ENCODE measurements at regions not wholly inside any gene's neighbourhood (a gene's known extent, or its start where the extent isn't known, plus 50 kb on each side); places are given as distances from the start of the nearest gene placed in this dataset.
A peak's percentile ranks its signal among the peaks of the same experiment; 100 is the strongest.
"Not testable (repeated sequence)": the region's sequence is repeated elsewhere in the genome, so short reads cannot be mapped to it uniquely, and the experiment has no call there.

DNA sequence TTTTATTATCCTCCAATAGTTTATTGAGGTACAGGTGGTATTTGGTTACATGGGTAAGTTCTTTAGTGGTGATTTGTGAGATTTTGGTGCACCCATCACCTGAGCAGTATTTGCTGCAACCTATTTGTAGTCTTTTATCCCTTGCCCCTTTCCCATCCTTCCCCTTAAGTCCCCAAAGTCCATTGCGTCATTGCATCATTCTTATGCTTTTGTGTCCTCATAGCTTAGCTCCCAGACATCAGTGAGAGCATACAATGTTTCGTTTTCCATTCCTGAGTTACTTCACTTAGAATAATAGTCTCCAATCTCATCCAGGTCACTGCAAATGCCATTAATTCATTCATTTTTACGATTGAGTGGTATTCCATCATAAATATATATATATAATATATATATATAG lies 229.9 kb upstream of the TFPI start:
- not testable (repeated sequence) for DNase-seq

DNA sequence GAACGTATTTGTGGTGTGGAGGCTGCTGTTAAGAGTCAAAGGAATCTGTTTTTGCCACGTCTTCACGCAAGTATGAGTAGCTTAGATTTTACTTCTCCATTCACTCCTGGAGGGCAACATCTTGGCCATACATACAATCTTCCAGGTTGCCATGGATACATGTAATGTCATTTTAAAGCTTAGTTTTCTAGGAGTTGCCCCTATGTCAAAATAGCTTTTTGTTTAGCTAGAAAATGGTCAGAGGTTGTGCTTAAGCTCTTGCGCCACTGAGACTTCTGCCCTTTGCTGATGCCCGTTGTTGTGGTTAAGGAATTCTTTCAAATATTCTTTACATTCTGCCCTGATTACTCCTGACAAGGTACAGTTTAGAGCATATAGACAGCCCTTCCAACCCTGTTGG lies 245.4 kb upstream of the TFPI start:
- no peak for DNase-seq

DNA sequence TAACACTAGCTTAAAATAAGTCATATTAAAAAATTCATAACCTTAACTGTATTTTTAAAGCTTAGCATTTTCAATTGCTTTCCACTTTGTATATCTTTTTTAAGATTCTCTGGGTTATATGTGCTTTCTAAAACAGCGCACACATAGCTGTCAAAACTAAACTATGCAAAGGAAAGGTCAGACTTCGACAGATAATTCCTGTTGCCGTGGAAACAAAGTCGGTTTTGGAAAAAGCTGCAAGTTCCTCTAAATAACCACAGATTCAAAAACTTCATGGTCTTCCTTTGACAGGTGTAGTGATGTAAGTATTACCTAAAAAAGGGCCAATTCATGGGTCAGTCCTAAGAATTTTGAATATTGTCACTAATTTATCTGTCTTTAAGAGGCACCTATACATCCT lies 249.6 kb upstream of the TFPI start:
- DNase-seq = no peak

DNA sequence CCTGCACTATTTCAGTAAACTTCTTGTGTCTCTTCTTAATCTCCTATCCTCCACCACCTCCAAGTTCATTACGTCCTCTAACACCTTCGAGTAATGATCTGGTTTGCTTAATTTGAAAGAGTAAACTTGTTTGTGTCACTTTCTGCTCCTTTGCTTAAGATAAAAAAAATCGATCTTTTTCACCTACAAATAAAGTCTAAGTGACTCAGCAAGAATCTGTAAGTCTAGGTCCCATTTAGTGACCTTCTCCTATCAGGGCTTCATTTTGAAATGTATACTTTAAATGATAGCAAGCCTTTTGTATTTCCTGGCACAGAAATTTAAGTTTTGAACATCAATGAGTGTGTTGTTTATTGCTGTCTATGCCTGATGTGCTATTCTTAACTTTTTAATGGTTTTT lies 260.9 kb upstream of the TFPI start:
- DNase-seq = no peak

DNA sequence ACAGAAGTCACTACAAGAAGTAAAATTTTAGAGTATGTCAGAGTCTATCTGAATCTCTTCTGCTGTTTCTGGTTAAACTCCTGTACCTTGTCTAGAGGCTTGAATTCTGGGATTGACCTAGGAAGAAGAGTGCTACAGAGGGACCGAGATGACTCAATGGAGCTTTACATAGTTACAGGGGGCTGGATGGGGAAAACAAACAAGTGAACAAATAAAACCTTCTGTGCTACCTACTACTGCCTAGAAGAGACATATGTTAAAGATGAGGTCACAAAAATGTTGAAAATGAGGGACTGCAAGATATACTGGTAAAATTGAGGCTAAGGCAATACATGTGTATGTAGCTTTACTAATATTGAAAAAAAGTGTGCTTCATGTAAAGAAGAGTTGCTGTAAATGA lies 265.4 kb upstream of the TFPI start:
- DNase-seq = no peak

DNA sequence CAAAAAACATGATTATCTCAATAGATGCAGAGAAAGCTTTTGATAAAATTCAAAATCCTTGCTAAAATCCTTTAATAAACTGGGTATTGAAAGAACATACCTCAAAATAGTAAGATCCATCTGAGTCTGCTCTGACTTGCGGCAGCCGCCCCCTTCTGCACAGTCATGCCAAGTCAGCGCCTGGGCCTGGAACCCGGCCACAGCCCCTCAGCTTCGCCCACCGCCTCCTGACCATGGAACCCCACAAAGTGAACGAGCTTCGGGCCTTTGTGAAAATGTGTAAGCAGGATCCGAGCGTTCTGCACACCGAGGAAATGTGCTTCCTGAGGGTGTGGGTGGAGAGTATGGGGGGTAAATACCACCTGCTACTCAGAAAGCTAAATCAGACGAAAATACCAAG lies 270.9 kb upstream of the TFPI start:
- DNase-seq = no peak

DNA sequence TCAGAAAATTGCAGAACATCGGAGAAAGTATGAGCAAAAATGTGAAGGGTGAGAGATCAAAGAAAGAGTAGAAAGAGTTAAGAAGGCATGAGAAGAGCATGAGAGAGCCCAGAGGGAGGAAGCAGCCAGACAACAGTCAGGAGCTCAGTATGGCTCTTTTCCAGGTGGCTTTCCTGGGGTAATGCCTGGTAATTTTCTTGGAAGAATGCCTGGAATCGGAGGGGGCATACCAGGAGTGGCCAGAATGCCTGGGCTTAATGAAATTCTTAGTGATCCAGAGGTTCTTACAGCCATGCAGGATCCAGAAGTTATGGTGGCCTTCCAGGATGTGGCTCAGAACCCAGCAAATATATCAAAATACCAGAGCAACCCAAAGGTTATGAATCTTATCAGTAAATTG lies 271.8 kb upstream of the TFPI start:
- DNase-seq = no peak

DNA sequence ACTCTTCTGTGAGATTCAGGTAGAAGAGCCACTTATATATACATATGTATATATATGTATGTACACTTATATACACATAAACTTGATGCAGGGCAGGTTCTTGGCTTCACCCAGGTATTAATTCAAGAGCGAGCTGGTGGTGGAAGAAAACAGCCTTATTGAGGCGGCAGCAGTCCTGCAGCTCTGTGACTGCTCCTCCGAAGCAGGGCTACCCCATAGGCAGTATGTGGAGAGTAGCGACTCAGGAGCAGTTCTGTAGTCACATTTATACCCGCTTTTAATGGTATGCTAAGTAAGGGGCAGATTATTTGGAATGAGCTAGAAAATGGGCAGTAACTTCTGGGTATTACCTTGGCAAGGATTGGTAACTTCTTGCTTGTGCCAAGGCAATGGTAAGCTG lies 280.6 kb upstream of the TFPI start:
- no peak for DNase-seq

DNA sequence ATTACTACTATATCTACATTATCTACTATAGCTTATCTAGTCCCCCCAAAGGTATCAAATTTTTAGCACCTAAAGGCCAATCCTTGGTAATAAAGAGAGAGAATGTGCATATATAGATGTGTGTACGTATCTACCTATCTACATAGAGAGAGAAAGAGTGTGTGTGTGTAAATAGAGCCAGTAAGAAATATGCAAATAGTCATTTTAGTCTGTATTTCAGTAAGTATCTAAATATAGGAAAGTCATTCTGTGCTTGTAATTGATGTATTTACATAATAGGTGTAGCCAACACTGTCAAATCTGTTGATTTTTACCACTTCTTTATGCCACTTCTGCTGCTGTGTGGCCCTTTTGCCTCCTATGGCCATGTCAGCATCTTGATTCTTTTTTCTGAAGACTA lies 284.5 kb upstream of the TFPI start:
- no peak for DNase-seq

DNA sequence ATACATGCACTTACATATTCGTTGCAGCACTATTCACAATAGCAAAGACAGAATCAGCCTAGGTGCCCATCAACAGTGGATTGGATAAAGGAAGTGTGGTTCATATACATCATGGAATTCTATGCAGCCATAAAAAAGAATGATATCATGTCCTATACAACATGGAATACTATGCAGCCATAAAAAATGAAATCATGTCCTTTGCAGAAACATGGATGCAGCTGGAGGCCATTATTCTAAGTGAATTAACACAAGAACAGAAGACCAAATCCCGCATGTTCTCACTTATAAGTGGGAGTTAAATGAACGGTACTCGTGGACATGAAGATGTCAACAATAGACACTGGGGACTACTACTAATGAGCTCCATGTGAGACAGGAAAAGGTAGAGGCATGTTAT lies 288.1 kb upstream of the TFPI start:
- DNase-seq = no peak

DNA sequence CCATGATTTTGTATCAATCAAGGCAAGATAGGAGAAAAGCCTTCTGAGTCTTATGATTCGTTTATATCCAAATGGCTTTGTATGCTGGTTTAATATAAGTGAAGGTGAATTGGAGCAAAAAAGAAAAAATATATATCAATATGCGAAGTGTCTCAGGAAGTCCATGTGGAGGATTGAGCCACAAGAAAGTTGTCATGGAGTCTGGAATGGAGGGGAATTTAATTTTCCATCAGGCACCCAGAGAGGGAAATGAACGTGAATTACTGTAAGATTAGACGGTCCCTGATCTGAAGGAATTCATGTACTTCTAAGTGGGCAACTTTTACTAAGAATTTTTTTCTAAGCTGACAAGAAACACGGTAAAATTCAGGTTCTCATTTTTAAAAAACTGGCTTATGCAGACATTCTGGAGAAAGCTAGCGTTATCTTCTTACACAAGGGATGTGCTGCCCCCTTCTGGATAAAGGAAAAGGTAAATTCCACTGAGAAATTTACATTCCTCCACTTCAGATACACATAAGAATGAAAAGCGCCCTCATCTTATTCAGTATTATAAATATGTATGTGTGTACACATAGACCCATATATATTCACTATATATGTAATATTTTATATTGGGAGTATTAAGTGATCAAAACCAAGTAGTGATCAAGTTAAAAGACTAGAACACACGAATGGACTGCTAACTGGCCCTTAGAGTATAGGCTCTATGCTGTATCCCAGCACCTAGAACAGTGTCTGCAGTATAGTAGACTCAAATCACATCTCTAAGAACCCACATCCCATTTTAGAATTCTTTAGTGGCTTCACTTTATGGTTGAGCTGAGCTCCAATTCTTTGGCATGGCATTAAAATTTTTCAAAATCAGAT lies 289.0 kb upstream of the TFPI start:
- DNase-seq = peak; percentile 12

DNA sequence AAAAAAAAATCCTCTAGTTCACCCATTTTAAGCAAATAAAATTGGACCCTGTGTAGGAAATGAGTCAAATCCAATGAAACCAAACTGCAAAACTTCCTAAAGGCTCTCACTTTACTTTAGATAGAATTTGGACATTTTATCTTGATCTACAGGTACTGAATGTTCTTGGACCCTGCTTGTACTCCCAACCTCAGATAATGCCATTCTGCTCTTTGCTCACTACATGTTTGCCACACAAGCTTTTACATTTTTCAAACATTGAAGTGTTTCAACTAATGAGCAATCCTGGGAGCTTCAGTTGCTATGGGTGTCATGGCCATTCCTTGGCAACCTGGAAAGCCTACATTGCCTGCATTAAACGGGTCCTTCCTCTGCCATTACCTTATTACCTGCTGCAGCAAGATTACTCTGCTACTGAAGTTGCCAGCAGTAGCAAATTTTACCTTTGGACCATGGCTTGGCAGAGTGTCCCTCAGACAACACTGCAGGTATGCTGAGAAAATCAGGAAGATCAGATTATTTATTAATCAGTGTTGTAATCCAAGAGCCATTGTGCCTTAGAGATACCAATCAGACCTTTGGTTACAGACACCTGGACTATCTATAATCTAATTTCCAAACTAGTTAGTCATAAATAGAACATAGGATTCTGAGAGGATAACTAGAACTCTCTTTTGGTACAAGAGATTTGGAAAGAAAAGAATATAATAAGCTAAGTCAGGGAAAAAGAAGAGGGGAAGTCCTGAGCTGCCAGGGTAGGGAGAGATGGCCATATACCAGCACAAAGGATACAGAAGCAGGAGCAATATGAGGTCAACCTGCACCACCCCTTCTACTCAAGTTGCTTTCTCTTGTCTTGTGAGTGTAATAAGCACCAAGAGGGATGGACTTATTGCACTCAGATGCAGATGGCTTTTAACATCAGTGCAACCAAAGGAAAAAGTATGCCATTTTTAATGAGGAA lies 293.3 kb upstream of the TFPI start:
- no peak for DNase-seq

DNA sequence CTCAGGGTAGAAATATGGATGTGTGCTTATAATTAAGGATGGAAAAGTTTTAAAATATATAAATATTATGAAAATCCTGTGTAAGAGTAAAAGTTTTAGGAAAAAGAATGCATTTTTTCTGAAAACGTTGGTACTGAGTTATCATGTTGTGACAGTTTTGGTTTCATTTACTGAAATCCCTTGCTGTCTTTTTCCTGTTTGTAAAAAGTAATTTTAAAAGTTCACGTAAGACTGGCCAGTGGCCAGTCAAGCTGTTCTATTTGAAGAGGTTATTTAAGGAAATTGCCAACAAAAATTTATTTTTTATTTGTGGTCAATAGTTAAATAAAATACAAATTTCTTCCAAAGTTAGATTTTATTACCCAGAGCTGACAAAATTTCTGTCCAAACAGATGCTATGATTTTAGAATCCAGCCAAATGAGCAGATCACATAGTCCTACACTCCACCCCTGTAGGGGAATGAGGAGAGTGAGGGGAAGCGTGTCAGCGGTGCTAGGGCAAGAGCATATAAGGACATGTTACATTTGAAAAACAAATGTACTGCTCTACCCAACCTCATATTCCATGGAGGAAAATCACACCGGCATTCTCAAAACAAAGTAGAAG lies 297.8 kb upstream of the TFPI start:
- DNase-seq = no peak

DNA sequence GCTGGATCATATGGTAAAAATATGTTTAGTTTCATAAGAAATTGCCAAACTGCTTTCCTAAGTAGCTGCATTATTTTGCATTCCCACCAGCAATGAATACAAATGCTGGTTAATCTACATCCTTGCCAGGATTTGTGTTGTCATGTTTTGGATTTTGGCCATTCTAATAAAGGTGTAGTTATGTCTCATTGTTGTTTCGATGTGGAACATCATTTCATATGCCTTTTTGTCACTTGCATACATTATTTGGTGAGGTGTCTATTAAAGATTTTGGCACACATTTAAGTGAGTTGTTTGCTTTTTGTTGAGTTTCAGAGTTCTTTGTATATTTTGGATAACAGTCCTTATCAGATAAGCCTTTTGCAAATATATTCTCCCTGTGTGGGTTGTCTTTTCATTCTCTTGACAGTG lies 299.2 kb upstream of the TFPI start:
- no peak for DNase-seq

DNA sequence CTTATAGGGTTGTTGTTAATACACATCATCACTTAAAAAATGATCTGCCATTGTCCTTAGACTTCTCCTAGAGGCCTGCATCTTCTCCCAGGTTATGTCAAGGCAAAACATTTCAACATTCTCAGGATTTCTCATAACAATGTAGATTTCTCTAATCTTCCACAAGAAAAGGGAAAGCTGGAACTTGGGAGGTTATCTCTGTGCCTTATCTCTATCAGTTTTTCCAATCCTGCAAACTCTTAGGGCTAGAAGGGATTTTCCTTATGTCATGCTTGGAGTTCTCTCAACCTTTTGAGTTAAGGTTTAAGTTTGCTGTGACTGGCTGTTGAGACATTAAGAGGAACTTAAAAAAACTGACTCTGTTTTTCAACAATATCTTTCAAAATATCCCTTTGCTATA lies 300.6 kb upstream of the TFPI start:
- no peak for DNase-seq

DNA sequence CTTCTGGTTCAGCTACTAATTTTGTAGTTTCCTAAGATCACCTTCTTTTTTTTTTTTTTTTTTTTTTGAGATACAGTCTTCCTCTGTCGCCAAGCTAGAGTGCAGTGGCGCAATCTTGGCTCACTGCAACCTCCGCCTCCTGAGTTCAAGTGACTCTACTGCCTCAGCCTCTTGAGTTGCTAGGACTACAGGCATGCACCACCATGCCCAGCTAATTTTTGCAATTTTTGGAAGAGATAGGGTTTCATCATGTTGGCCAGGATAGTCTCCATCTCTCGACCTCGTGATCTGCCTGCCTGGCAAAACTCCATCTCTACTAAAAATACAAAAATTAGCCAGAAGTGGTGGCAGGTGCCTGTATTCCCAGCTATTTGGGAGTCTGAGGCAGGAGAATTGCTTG lies 301.5 kb upstream of the TFPI start:
- no peak for DNase-seq

DNA sequence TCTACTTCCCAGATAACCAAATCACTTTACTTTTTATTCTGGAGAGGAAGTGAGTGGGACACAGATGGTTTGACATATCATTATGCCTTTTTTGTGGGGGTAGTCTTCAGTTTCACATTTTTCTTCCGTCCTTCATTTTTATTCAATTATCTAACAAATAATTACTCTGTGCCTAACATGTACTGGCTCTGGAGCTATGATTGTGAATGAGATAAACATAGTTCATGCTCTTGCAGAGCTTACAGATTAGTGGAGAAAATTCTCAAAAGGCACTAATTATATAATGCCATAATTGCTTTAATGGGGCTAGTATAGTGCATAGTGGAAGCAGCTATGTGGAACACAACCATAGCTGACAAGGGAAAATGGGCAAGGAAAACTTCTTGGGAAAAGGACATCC lies 303.6 kb upstream of the TFPI start:
- DNase-seq = no peak

DNA sequence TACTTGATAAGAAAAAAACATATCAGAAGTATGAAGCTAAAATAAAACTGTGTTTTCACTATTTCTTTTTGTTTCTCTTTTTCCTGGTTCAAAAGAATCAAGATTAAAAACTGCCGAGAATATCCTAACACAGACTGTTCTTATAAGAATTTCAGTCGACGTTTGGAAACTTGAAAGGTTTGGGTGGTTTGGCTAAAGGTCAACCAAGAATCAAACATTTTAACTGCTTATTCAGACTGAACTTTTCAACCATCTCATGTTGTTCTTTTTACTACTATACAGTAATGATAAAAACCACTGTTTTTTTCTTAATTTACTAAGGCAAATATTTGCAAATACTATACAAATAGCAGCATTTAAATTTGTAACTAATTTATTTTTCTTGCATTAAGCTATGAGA lies 308.5 kb upstream of the TFPI start:
- DNase-seq = no peak

DNA sequence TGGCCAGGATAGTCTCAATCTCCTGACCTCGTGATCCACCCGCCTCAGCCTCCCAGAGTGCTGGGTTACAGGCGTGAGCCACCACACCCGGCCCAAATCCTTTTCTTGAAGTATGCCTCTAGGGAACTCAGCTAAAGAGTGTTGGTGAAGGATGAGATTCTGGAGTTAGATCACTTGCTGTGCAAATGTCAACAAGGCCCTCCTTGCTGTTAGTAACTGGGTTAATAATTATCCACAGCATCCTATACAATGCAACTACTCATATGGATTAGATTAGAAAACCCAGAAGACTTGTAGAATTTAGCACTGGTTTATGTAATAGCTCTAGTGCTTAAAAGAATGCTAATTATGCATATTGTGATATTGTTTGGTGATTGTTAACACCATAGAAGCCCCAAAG lies 310.8 kb upstream of the TFPI start:
- no peak for DNase-seq

DNA sequence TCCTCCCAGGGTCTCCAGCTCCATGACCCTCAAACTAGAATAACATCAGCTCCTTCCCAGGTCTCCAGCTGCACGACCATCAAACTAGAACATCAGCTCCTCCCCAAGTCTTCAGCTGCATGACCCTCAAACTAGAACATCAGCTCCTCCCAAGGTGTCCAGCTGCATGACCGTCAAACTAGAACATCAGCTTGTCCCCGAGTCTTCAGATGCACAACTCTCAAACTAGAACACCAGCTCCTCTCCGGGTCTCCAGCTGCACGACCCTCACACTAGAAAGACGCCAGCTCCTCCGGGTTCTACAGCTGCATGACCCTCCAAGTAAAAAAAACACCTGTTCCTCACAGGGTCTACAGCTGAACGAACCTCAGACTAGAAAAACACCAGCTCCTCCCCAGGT lies 312.9 kb upstream of the TFPI start:
- DNase-seq = no peak

DNA sequence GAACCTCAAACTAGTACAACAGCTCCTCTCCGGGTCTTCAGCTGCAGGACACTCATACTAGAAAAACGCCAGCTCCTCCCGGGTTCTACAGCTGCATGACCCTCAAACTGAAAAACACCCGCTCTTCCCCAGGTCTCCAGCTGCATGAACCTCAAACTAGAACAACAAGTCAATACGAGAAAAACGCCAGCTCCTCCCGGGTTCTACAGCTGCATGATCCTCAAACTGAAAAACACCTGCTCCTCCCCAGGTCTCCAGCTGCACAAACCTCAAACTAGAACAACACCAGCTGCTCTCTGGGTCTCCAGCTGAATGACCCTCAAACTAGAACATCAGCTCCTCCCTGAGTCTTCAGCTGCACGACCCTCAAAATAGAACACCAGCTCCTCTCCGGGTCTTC lies 315.0 kb upstream of the TFPI start:
- no peak for DNase-seq

DNA sequence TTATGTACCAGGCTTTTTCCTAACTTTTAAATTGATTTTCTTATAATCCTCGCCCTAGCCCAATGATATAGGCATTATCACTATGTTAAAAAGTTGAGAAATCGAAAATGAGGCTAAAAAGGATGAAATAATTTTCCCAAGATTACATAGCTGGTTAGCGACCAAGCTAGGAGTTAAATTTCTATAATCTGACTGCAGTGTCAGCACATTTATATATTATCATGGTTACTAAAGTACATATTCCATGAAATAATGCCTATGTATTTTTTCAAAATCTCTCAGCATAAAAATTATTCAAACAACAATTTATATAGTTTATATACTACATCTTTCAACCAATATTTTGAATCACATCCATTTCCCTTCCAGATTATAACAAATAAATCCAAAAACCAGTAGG lies 317.3 kb upstream of the TFPI start:
- no peak for DNase-seq

DNA sequence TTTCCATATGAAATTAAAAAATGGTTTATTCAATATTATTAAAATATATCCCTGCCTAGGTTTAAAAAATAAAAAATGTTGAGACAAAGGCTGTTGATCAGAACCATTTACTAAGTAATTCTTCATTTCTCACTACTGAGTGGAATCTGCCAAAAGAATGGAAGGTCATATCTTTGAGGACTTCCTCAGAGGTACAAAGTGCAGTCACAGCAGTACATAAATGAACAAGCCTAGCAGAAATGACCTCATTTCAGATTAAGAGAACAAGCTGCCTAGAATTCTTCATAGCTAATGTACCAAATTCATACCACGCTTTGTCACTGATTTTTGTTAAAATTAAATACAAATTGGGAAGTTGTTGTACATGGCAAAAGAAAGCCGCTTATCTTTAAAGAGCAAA lies 318.9 kb upstream of the TFPI start:
- DNase-seq = no peak

DNA sequence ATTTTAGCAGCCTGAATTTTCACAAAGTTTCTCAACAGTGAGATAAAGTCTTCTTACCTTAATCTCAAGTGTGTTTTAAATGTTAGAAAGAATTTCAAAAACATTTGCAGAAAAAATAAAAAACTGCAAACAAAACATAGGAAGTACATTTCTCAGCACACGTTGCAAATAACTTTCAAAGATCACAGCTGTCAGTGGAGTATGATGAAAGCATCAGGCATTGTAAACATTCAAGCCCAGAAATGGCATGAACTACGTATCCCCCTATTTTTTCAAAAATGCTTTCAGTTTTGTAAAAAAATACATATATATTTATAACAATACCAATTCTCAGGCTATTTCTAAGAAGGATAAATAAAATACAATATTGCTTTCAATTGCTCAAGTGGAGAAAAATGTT lies 320.6 kb upstream of the TFPI start:
- no peak for DNase-seq
